Endothelial cell of umbilical vein (primary cell): ENCODE measurements at regions not wholly inside any gene's neighbourhood (a gene's known extent, or its start where the extent isn't known, plus 50 kb on each side); places are given as distances from the start of the nearest gene placed in this dataset.
"Not testable (repeated sequence)": the region's sequence is repeated elsewhere in the genome, so short reads cannot be mapped to it uniquely, and the experiment has no call there.

Experiments
- CTCF ChIP-seq, 2 donors: IDR thresholded peaks; 1 replicate in 1 of 2; 2 replicates in 1 of 2; pipeline ENCODE4 v1.5.1; 2011; ENCODE audit warnings: low read length in 2 of 2, mild to moderate bottlenecking in 2 of 2, moderate library complexity in 2 of 2, control low read depth in 1 of 2, inconsistent platforms in 1 of 2, low read depth in 1 of 2; ENCODE audit not compliant: insufficient read depth in 1 of 2; ENCODE audit errors: extremely low read depth in 1 of 2
- EZH2 ChIP-seq: IDR thresholded peaks from 2 replicates; pipeline ENCODE4 v1.6.1; 2012; ENCODE audit warnings: borderline replicate concordance, low read depth, mild to moderate bottlenecking, moderate library complexity, low read length, inconsistent platforms; ENCODE audit not compliant: severe bottlenecking
- MYC ChIP-seq: IDR thresholded peaks from one replicate; pipeline ENCODE4 v1.6.1; 2011; ENCODE audit warnings: mild to moderate bottlenecking, low read depth, low read length
- POLR2A ChIP-seq: IDR thresholded peaks from 2 replicates; pipeline ENCODE4 v1.6.1; 2012; ENCODE audit warnings: low read depth, mild to moderate bottlenecking, control low read depth, low read length
- POLR2AphosphoS5 ChIP-seq: IDR thresholded peaks from 2 replicates; pipeline ENCODE4 v1.6.1; 2012; ENCODE audit warnings: low read depth, mild to moderate bottlenecking, control low read depth, low read length, moderate library complexity; ENCODE audit not compliant: insufficient read depth

DNA sequence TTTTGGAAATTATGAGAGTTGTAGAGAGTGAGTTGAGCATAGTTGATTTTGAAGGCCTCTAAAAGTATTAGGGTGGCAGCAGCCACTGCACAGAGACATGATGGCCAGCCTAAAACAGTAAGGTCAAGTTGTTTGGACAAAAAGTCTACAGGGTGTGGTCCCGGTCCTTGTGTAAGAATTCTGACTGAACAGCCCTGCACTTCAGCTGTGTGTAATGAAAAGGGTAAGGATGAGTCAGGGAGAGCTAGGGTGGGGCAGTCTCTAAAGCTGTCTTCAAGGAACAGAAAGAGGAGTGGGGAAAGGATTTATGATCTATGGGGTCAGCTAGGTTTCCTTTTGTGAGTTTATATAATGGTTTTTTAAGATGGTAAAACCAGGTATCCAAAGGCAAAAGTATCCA is 284.8 kb downstream of the RPS4Y2 start:
- not testable (repeated sequence) for TF ChIP-seq MYC; POLR2AphosphoS5; CTCF (IDR thresholded peaks at IDR 0.05; ENCODE audit: extremely low read depth in 1 of 2, insufficient read depth in 1 of 2, low read depth in 1 of 2, low read length in 2 of 2); EZH2; POLR2A
